ENCODE measurements at regions not wholly inside any gene's neighbourhood (a gene's known extent, or its start where the extent isn't known, plus 50 kb on each side); places are given as distances from the start of the nearest gene placed in this dataset.

GRCh38 chr14:101004954-101005353 is 101.4 kb upstream of the RTL1 start:
- no peak for DNase-seq

- no peak for DNase-seq
Observed at GRCh38 chr14:101005447-101005846, 101.9 kb upstream of the RTL1 start.

- no peak for DNase-seq
Observed at GRCh38 chr14:101006008-101006407, 102.5 kb upstream of the RTL1 start.

GRCh38 chr14:101007004-101007614 is 103.6 kb upstream of the RTL1 start:
- no peak for DNase-seq

GRCh38 chr14:101007765-101008164 is 104.2 kb upstream of the RTL1 start:
- DNase-seq = no peak

- DNase-seq = no peak
Observed at GRCh38 chr14:101008196-101008595, 104.7 kb upstream of the RTL1 start.

- no peak for DNase-seq
Observed at GRCh38 chr14:101008631-101009336, 105.3 kb upstream of the RTL1 start.

- no peak for DNase-seq
Observed at GRCh38 chr14:101009531-101009930, 106.0 kb upstream of the RTL1 start.

- no peak for DNase-seq
Observed at GRCh38 chr14:101010293-101010692, 106.8 kb upstream of the RTL1 start.

- DNase-seq = no peak
Observed at GRCh38 chr14:101010835-101011234, 107.3 kb upstream of the RTL1 start.

- DNase-seq = no peak
Observed at GRCh38 chr14:101017209-101017608, 113.7 kb upstream of the RTL1 start.

- no peak for DNase-seq
Observed at GRCh38 chr14:101017806-101018560, 114.5 kb upstream of the RTL1 start.

GRCh38 chr14:101018561-101019290 is 115.2 kb upstream of the RTL1 start:
- DNase-seq = no peak

GRCh38 chr14:101019541-101019940 is 116.0 kb upstream of the RTL1 start:
- no peak for DNase-seq

GRCh38 chr14:101019990-101020710 is 116.6 kb upstream of the RTL1 start:
- DNase-seq = no peak

- no peak for DNase-seq
Observed at GRCh38 chr14:101020834-101021370, 117.4 kb upstream of the RTL1 start.

- DNase-seq = no peak
Observed at GRCh38 chr14:101022121-101022520, 118.6 kb upstream of the RTL1 start.

GRCh38 chr14:101022916-101023435 is 119.5 kb upstream of the RTL1 start:
- DNase-seq = no peak

GRCh38 chr14:101024686-101025085 is 121.2 kb upstream of the RTL1 start:
- DNase-seq = no peak

GRCh38 chr14:101025131-101025530 is 121.6 kb upstream of the RTL1 start:
- no peak for DNase-seq

- no peak for DNase-seq
Observed at GRCh38 chr14:101025696-101026095, 122.2 kb upstream of the RTL1 start.

- DNase-seq = no peak
Observed at GRCh38 chr14:101026341-101026740, 122.8 kb upstream of the RTL1 start.

Measured in effector CD8-positive, alpha-beta T cell (primary cell).